Muscle of leg (tissue), 3 donors: ENCODE measurements at regions not wholly inside any gene's neighbourhood (a gene's known extent, or its start where the extent isn't known, plus 50 kb on each side); places are given as distances from the start of the nearest gene placed in this dataset.

ENCODE experiments used
- DNase-seq: peaks from one replicate; pipeline ENCODE4 v3.0.0; 2013
- H3K27ac ChIP-seq: one replicate; pipeline ENCODE4 v1.5.1; 2013; ENCODE audit warnings: mild to moderate bottlenecking, low read length, control low read depth
- H3K27me3 ChIP-seq: one replicate; pipeline ENCODE4 v1.6.1; 2013; ENCODE audit warnings: low read length; ENCODE audit not compliant: control insufficient read depth, insufficient read depth
- H3K36me3 ChIP-seq: one replicate; pipeline ENCODE4 v1.6.1; 2013; ENCODE audit warnings: low read length; ENCODE audit not compliant: control insufficient read depth, insufficient read depth
- H3K4me1 ChIP-seq: one replicate; pipeline ENCODE4 v1.6.1; 2013; ENCODE audit warnings: low read length; ENCODE audit not compliant: control insufficient read depth, insufficient read depth
- H3K4me3 ChIP-seq: one replicate; pipeline ENCODE4 v1.5.1; 2013; ENCODE audit warnings: low read length, control low read depth
- H3K9me3 ChIP-seq: replicated peaks from 2 replicates; pipeline ENCODE4 v1.6.1; 2013; ENCODE audit warnings: low read depth, low read length; ENCODE audit not compliant: control insufficient read depth
- whole genome bisulfite sequencing: methylation state at CpG from one replicate; pipeline ENCODE4 v1.1.5; 2013; ENCODE audit warnings: missing lambda C conversion rate; ENCODE audit not compliant: insufficient coverage; 5-methylcytosine and 5-hydroxymethylcytosine counted together

- Histone ChIP-seq H3K4me3 (no peak overlapping the region), H3K27me3 (peaks cover 3% of the 10 kb centered on the region), H3K4me1 (no peaks in the 10 kb centered on the region), H3K27ac (no peak overlapping the region), H3K36me3 (no peaks in the 10 kb centered on the region), H3K9me3 (no peaks in the 10 kb centered on the region)
- no peak for DNase-seq
- WGBS: 89% methylated on average over 10 of the region's 13 CpGs
Measured at GRCh38 chr13:112013665-112014064, 53.3 kb upstream of the SOX1 start.

GRCh38 chr13:112014857-112015256, 52.1 kb upstream of the SOX1 start:
- no peaks in the 10 kb centered on the region for H3K36me3 ChIP-seq
- DNase-seq: no peak
- H3K27ac ChIP-seq: no peak overlapping the region
- H3K4me1 ChIP-seq: no peaks in the 10 kb centered on the region
- no peak overlapping the region for H3K4me3 ChIP-seq
- peaks cover 3% of the 10 kb centered on the region for H3K27me3 ChIP-seq
- WGBS: 82% methylated on average over 18 of the region's 30 CpGs
- H3K9me3 ChIP-seq: no peaks in the 10 kb centered on the region
